ENCODE measurements at regions not wholly inside any gene's neighbourhood (a gene's known extent, or its start where the extent isn't known, plus 50 kb on each side); places are given as distances from the start of the nearest gene placed in this dataset.

GRCh38 chr15:97861529-97862260, 98.8 kb upstream of the ARRDC4 start:
- TF ChIP-seq CTCF (IDR thresholded peaks at IDR 0.05; ENCODE audit: borderline replicate concordance, extremely low read depth, low read length, poor library complexity, severe bottlenecking) (no peak), EZH2 (IDR thresholded peaks at IDR 0.05; ENCODE audit: borderline replicate concordance, low read depth, low read length, severe bottlenecking) (no peak)
